ENCODE measurements at regions not wholly inside any gene's neighbourhood (a gene's known extent, or its start where the extent isn't known, plus 50 kb on each side); places are given as distances from the start of the nearest gene placed in this dataset.

GRCh38 chr1:5455056-5455455 lies 537.2 kb downstream of the NPHP4 start:
- TF ChIP-seq, protein P1, sequence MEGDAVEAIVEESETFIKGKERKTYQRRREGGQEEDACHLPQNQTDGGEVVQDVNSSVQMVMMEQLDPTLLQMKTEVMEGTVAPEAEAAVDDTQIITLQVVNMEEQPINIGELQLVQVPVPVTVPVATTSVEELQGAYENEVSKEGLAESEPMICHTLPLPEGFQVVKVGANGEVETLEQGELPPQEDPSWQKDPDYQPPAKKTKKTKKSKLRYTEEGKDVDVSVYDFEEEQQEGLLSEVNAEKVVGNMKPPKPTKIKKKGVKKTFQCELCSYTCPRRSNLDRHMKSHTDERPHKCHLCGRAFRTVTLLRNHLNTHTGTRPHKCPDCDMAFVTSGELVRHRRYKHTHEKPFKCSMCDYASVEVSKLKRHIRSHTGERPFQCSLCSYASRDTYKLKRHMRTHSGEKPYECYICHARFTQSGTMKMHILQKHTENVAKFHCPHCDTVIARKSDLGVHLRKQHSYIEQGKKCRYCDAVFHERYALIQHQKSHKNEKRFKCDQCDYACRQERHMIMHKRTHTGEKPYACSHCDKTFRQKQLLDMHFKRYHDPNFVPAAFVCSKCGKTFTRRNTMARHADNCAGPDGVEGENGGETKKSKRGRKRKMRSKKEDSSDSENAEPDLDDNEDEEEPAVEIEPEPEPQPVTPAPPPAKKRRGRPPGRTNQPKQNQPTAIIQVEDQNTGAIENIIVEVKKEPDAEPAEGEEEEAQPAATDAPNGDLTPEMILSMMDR (IDR thresholded peaks at IDR 0.05; ENCODE audit: low read depth, low read length): no peak
- no peak for DNase-seq (ENCODE audit: extremely low read depth, low read depth)

DNA sequence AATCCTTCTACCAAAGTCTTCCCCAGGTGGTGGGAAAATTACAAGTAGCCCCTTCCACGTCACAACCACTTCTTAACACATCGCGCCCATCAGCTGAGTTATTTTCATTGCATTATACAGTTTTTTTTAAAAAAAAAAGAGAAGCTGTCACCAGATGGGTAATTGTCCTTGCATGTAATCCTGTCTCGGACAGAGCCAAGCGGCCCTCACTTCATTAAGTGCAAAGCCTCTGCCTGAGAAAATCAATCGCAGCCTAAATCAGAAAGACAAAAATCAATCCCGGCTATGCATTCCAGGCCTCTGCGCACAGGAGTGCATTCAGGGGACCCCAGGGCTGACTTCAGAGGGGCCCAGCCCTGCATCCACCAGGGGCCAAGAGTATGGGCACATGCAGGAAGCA lies 538.9 kb downstream of the NPHP4 start:
- TF ChIP-seq, protein P1 (IDR thresholded peaks at IDR 0.05; ENCODE audit: low read depth, low read length): no peak
- DNase-seq (ENCODE audit: extremely low read depth, low read depth): no peak

- TF ChIP-seq, protein P1 (IDR thresholded peaks at IDR 0.05; ENCODE audit: low read depth, low read length): no peak
- no peak for DNase-seq (ENCODE audit: extremely low read depth, low read depth)
Observed at GRCh38 chr1:5451671-5452070, 540.6 kb downstream of the NPHP4 start.

DNA sequence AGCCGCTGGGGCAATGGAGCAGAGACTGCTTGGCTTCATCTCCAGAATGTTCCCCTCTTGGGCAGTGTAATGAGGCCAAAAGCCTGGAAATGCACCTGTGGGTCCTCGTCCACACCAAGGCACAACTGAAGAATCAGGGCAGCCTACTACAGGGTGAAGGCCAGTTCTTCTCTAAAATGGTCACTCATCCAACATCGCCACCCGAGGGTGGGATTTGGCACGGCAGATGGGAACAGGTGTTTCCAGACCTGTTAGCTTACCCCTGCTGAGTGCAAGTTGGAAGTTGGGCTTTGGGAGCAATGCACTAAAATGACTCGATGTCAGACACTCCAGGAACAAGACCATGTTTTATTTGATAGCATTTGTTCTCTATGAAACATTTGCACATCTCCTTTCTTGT lies 543.7 kb downstream of the NPHP4 start:
- no peak for DNase-seq (ENCODE audit: extremely low read depth, low read depth)
- TF ChIP-seq, protein P1 (IDR thresholded peaks at IDR 0.05; ENCODE audit: low read depth, low read length): no peak

GRCh38 chr1:5447503-5447960 lies 544.7 kb downstream of the NPHP4 start:
- DNase-seq (ENCODE audit: extremely low read depth, low read depth): no peak
- TF ChIP-seq, protein P1 (IDR thresholded peaks at IDR 0.05; ENCODE audit: low read depth, low read length): no peak

- TF ChIP-seq, protein P1 (IDR thresholded peaks at IDR 0.05; ENCODE audit: low read depth, low read length): no peak
- no peak for DNase-seq (ENCODE audit: extremely low read depth, low read depth)
Observed at GRCh38 chr1:5444396-5444795, 547.8 kb downstream of the NPHP4 start.

- DNase-seq (ENCODE audit: extremely low read depth, low read depth): no peak
Observed at GRCh38 chr1:5436808-5437207, 555.4 kb downstream of the NPHP4 start.

More at GRCh38 chr1:5436808-5437207, 555.4 kb downstream of the NPHP4 start:
- TF ChIP-seq, protein P1 (IDR thresholded peaks at IDR 0.05; ENCODE audit: low read depth, low read length): no peak

Measured in AG09319 (cell line).